NCI-H524 treated with DMSO at 0.1 percent for 48 hours (cell line): ENCODE measurements at regions not wholly inside any gene's neighbourhood (a gene's known extent, or its start where the extent isn't known, plus 50 kb on each side); places are given as distances from the start of the nearest gene placed in this dataset.
"Not testable (repeated sequence)": the region's sequence is repeated elsewhere in the genome, so short reads cannot be mapped to it uniquely, and the experiment has no call there.

Source experiments
- DNase-seq: peaks from one replicate; lab custom pipeline; 2025; lab: John Stamatoyannopoulos, UW

DNA sequence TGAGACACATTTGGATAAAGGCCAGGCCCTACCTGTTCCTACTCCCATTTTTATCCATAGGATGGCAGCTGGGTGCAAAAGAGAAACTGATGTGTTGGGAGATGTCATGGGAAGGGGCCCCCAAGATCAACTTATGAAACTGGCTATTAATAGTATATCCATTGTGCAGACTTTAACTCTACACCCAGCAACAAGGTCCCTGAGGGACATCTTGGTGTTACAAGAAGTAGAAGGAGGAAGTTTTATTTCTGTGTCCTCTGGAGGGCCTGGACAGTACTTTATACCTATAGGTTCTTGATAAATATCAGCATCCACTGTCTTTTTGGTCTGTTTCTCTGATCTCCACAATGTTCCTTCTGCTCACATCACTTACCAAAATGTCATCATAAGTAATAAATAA lies 84.6 kb downstream of the BTG1 start:
- no peak for DNase-seq

- DNase-seq = no peak
These were observed 85.7 kb downstream of the BTG1 start for GRCh38 chr12:92059960-92060359.

DNA sequence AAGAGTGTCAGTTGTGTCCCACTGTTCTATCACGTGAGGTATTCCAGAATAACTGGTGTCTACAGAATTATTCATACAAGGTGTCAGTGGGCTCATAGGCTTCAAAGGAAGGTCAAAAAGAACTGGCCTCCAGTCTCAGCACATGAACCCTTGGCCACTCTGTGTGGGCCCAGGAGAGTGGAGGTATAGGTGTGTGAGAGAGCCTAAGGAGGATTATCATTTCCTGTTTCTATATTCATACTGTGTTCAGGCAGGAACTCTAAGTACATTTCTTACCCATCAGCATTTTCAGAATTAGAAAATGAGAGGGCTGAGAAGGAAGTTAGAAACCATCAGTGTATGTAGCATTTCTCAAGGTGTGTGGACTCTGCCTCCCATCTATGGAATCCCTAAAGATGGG lies 87.0 kb downstream of the BTG1 start:
- no peak for DNase-seq

GRCh38 chr12:92056756-92057155 lies 88.9 kb downstream of the BTG1 start:
- not testable (repeated sequence) for DNase-seq

DNA sequence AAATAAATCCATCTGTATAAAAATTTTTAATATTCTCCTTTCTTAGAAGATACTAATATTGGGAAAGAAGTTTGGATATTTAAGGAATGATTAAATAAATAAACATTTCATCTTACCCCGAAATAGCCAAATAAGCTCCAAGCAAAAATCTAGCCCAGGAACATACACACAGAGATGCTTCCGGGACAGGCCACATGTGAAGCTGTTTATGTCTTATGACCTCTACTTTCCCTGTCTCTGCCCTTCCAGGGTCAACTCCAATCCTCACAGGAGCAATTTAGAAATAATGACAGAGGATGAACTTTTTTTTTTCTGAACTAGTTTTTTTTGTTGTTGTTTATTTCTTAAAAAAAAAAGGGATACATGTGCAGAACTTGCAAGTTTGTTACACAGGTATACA lies 89.4 kb downstream of the BTG1 start:
- DNase-seq = no peak

- no peak for DNase-seq
These were observed 89.8 kb downstream of the BTG1 start for GRCh38 chr12:92055877-92056276.

DNA sequence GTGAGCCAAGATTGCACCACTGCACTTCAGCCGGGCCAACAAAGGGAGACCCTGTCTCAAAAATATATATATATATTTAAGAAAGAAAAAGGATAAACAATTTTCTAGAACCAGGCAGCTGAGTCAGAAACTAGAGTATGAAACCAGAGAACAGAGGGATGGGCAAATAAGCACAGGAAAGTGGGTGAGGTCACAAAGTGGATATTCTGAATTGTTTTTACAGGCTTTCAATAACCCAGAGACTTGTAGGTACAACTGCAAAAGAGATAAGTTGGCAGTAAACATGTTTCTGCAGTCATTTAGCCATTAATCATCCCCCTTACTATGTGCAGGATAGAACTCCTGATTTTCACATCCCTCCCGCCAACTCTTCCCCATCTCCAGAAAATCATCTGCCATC lies 94.2 kb downstream of the BTG1 start:
- DNase-seq = no peak

DNA sequence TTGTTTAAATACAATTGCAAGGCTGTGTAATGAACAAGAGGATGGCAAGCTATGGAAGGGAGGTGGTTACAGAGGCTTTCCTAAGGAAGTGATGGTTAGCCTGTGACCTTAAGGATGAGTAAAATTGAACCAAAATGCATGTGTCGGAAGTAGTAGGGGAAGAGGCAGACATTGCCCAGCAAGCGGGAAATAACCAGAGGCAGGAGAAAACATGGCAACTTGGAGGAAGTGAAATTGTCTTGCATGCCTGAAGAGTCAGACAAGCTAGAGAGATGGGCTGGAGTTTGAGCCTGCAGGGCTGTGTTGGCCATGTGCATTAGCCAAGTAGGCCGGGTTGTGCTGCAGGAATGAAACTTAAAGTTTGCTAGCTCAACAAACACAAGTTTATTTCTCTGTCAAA lies 96.2 kb downstream of the BTG1 start:
- DNase-seq = no peak

GRCh38 chr12:92047393-92047826 lies 98.2 kb downstream of the BTG1 start:
- DNase-seq = no peak

GRCh38 chr12:92046557-92047392 lies 98.9 kb downstream of the BTG1 start:
- DNase-seq = no peak

DNA sequence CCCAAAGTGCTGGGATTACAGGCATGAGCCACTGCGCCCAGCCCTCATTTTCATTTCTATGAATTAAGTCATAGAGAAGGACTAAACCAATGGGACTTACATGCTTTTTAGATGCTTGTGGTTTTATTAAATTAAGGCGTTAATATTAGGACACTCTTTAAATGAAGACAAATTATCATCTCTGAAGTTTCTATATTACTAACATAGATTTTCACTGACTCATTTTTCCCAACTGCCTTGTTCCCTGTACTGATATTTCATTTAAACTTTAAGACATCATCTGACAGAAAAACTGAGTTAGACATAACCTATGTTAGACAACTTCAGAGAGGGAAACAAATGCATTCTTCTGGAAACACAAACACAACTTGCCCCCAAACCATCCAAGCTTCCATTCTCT lies 99.8 kb downstream of the BTG1 start:
- DNase-seq = no peak

GRCh38 chr12:92044435-92044834 lies 101.2 kb downstream of the BTG1 start:
- no peak for DNase-seq

- no peak for DNase-seq
These were observed 102.7 kb downstream of the BTG1 start for GRCh38 chr12:92042791-92043531.

DNA sequence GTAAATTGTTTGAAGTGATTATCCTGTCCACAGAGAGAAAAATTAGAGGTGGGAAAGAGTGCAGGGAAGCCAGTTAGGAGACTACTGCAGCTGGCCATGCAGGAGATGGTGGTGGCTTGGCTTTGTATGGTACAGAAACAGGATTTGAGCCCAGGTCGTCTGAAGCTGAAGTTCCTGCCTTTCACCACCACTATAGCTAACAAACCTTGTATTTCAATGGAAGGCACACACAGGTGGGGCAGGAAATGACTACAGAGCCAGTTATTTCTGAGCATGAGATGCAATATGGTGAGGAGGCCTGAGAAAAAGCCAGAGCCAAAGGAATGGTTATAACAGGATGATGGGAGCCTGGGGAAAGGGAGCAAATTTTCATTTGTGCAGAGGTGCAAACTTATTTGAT lies 103.9 kb downstream of the BTG1 start:
- no peak for DNase-seq

- DNase-seq = no peak
These were observed 106.6 kb downstream of the BTG1 start for GRCh38 chr12:92039046-92039445.

DNA sequence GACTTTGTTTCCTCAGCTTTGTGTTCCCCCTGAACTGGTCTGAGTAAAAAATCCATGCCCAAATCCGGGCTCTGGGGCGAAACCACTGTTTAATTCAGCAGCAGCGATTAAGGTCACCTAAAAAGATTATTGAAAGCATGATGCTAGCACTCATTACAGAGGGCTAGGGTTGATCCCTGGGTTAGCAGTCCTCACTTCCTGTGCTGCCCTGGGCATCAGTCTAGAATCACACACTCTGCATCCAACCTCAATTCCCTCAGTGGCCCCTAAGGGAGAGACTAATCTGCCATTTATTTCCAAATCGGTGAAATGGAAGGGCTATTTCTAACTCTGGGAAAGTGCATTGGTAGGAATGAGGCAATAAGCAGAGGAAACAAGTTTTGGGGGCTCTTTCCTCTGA lies 107.2 kb downstream of the BTG1 start:
- no peak for DNase-seq

DNA sequence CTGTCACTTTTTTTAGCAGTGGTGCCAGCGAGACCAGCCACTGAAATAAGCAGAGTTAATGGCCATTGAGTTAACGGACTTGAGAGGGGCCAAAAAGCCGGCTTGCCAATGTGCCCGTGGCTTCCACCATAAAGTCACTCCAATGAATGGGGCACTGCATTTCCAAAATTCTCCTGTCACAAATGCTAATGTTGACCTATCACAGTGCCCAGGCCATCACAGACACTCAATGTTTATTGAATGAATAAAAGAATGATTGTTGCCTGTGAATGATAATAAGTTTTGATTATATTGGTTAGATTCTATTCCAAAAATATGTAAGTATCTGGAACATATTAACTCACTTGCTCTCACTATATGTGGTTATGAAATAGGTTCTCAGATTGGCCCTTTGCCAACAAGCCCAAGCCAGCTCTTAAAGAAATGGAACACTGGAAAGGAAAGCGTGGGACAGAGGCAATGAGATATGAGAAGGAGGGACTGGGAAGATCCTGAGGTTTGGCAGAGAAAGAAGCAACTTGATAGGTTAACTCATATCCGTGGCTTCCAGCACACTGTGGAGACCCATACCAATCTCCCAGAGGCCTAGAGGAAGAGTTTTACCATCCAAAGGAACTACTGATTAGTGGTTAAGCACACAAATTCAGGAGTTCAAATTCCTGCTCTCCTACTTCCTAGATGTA lies 108.7 kb downstream of the BTG1 start:
- no peak for DNase-seq

DNA sequence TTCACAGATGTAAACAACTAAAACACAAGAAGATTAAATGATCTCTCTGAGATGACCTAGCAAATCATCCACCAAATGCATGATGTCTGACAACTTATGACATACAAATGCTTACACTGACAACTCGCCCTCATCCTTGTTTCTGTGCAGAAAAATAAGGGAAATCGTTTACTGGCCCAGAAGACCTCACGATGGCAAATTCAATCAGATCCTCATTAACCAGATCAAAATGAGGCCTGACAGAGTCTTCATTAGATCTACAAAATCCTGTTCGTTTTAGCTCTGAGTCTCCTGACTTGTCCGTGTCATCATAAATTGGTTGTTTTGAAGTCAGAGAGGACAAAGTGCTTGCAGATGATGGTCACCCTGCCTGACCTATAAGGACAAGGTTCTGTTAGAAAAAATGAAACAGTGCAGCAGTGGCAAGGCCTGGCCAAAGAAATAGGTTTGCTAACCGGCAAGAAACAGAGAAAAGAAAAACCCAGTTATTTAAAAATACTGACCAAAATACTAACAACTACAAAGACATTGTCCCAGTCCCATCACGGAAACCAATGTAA lies 109.5 kb downstream of the BTG1 start:
- no peak for DNase-seq

DNA sequence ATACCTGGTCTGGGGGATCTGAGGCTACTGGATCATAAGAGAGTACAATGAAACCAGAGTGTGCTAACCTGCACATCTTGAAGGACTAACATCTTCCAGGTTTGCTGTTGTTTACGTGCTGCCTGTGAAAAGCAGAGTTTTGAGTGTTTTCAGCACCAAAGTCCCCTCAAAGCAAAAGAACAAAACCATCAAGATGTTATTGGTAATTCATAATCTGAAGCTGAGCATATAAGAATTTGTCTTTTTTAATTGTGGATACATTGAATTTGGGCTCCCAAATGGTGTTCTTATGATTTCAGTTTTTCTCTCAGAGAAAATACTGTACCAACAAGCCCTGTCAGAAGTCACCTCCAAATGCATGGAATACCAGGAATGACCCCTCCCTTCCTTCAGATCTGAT lies 110.2 kb downstream of the BTG1 start:
- DNase-seq = no peak

GRCh38 chr12:92034858-92035401 lies 110.7 kb downstream of the BTG1 start:
- DNase-seq = peak; percentile 66

DNA sequence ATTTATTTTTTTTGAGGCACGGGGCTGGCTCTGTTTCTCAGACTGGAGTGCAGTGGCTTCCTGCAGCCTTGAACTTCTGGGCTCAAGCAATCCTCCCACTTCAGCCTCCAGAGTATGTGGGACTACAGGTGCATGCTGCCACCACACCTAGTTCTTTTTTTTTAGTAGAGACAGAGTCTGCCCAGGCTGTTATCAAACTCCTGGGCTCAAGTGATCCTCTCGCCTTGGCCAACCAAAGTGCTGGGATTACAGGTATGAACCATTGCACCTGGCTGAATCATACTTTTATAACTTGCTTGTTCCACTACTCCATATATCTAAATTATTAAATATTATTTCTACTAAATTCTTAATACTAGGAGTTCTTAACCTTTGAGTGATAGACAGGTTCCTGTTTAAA lies 111.6 kb downstream of the BTG1 start:
- no peak for DNase-seq

- no peak for DNase-seq
These were observed 112.7 kb downstream of the BTG1 start for GRCh38 chr12:92032965-92033364.
